SK-N-SH treated with all-trans-retinoic acid at 6 μM for 48 hours (cell line): ENCODE measurements at regions not wholly inside any gene's neighbourhood (a gene's known extent, or its start where the extent isn't known, plus 50 kb on each side); places are given as distances from the start of the nearest gene placed in this dataset.

Source experiments
- ATAC-seq: fragments of 200-7000 bp; cut with Tn5 transposase; 3 replicates; pipeline ENCODE4 v1.9.1; 2020; ENCODE audit warnings: mild to moderate bottlenecking, moderate library complexity
- ARNTL ChIP-seq: fragments of 450-650 bp; formaldehyde crosslinking; IDR thresholded peaks from 2 replicates; pipeline ENCODE4 v1.5.0; 2020; ENCODE audit warnings: low read depth, mild to moderate bottlenecking, moderate library complexity, borderline replicate concordance
- BACH2 ChIP-seq: fragments of 250-450 bp; sonication (Bioruptor Pico); IDR thresholded peaks from 2 replicates; pipeline ENCODE4 v1.9.0; 2021; ENCODE audit warnings: mild to moderate bottlenecking, borderline replicate concordance
- CSDC2 ChIP-seq: fragments of 250-450 bp; sonication (Bioruptor Pico); IDR thresholded peaks from 2 replicates; pipeline ENCODE4 v1.5.0; 2020; ENCODE audit warnings: mild to moderate bottlenecking, moderate library complexity
- CSRNP3 ChIP-seq: fragments of 250-450 bp; sonication (Bioruptor Pico); IDR thresholded peaks from 2 replicates; pipeline ENCODE4 v1.5.1; 2021; ENCODE audit warnings: mild to moderate bottlenecking, moderate library complexity
- ESRRG ChIP-seq: fragments of 250-450 bp; sonication (Bioruptor Pico); IDR thresholded peaks from 2 replicates; pipeline ENCODE4 v1.6.1; 2021; ENCODE audit warnings: mild to moderate bottlenecking
- GLIS3 ChIP-seq: fragments of 250-450 bp; sonication (Bioruptor Pico); IDR thresholded peaks from 2 replicates; pipeline ENCODE4 v1.5.0; 2020; ENCODE audit warnings: mild to moderate bottlenecking, moderate library complexity
- ISL1 ChIP-seq: fragments of 250-450 bp; sonication (Bioruptor Pico); IDR thresholded peaks from 2 replicates; pipeline ENCODE4 v2.1.2; 2022; ENCODE audit warnings: mild to moderate bottlenecking, moderate library complexity
- PPARA ChIP-seq: fragments of 250-450 bp; sonication (Bioruptor Pico); IDR thresholded peaks from 2 replicates; pipeline ENCODE4 v1.5.0; 2020; ENCODE audit warnings: mild to moderate bottlenecking, borderline replicate concordance
- RARB ChIP-seq: fragments of 250-450 bp; sonication (Bioruptor Pico); IDR thresholded peaks from 2 replicates; pipeline ENCODE4 v1.8.0; 2021; ENCODE audit warnings: mild to moderate bottlenecking, moderate library complexity
- TCF4 ChIP-seq: fragments of 250-450 bp; sonication (Bioruptor Pico); IDR thresholded peaks from 2 replicates; pipeline ENCODE4 v1.8.0; 2021; ENCODE audit warnings: mild to moderate bottlenecking, moderate library complexity, borderline replicate concordance
- TOX ChIP-seq: fragments of 250-450 bp; sonication (Bioruptor Pico); IDR thresholded peaks from 2 replicates; pipeline ENCODE4 v1.8.0; 2021; ENCODE audit warnings: mild to moderate bottlenecking, moderate library complexity, borderline replicate concordance
- TSHZ2 ChIP-seq: fragments of 250-450 bp; sonication (Bioruptor Pico); IDR thresholded peaks from 2 replicates; pipeline ENCODE4 v1.5.0; 2020; ENCODE audit warnings: mild to moderate bottlenecking, moderate library complexity
- ZC3H10 ChIP-seq: fragments of 250-450 bp; sonication (Bioruptor Pico); IDR thresholded peaks from 2 replicates; pipeline ENCODE4 v1.5.1; 2021; ENCODE audit warnings: mild to moderate bottlenecking, moderate library complexity
- ZFP3 ChIP-seq: fragments of 250-450 bp; sonication (Bioruptor Pico); IDR thresholded peaks from 2 replicates; pipeline ENCODE4 v1.5.0; 2020; ENCODE audit warnings: mild to moderate bottlenecking, moderate library complexity
- ZFP30 ChIP-seq: fragments of 450-650 bp; formaldehyde crosslinking; IDR thresholded peaks from 2 replicates; pipeline ENCODE4 v1.5.0; 2022; ENCODE audit warnings: mild to moderate bottlenecking, moderate library complexity
- ZNF565 ChIP-seq: fragments of 450-650 bp; formaldehyde crosslinking; conservative IDR thresholded peaks from 2 replicates; pipeline ENCODE4 v1.5.0; 2020; ENCODE audit warnings: low read depth, mild to moderate bottlenecking, moderate library complexity
- ZNF70 ChIP-seq: fragments of 450-650 bp; formaldehyde crosslinking; IDR thresholded peaks from 2 replicates; pipeline ENCODE4 v1.5.0; 2020; ENCODE audit warnings: mild to moderate bottlenecking, moderate library complexity
- ZNF8 ChIP-seq: fragments of 450-650 bp; formaldehyde crosslinking; IDR thresholded peaks from 2 replicates; pipeline ENCODE4 v1.5.0; 2020; ENCODE audit warnings: mild to moderate bottlenecking, moderate library complexity
- TF ChIP-seq, protein P1 (sequence below): fragments of 250-450 bp; sonication (Bioruptor Pico); IDR thresholded peaks from 2 replicates; pipeline ENCODE4 v1.8.0; 2021; ENCODE audit warnings: low read depth, mild to moderate bottlenecking, moderate library complexity, borderline replicate concordance
- TF ChIP-seq, protein P2 (sequence below): fragments of 250-450 bp; sonication (Bioruptor Pico); IDR thresholded peaks from 2 replicates; pipeline ENCODE4 v1.5.1; 2020; ENCODE audit warnings: low read depth, mild to moderate bottlenecking, moderate library complexity
- TF ChIP-seq, protein P3 (sequence below): fragments of 250-450 bp; sonication (Bioruptor Pico); IDR thresholded peaks from 2 replicates; pipeline ENCODE4 v1.8.0; 2020; ENCODE audit warnings: mild to moderate bottlenecking, moderate library complexity, borderline replicate concordance

DNA sequence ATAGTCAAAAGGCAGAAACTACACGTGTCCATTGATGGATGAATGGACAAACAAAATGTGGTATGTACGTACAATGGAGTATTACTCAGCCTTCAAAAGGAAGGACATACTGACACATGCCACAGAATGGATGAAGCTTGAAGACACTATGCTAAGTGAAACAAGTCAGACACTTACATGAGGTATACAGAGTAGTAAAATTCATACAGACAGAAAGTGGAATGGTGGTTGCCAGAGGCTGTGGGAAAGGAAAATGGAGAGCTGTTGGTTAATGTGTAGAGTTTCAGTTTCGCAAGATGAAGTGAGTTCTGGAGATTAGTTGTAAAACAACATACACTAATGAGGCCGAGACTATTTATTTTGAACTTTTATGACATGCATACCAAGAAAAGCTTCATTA is 67.4 kb upstream of the EPB41L3 start:
- ATAC-seq: no peak
- TF ChIP-seq ZNF565 (CRISPR knock-in tag): no peak
- TF ChIP-seq, protein P1, sequence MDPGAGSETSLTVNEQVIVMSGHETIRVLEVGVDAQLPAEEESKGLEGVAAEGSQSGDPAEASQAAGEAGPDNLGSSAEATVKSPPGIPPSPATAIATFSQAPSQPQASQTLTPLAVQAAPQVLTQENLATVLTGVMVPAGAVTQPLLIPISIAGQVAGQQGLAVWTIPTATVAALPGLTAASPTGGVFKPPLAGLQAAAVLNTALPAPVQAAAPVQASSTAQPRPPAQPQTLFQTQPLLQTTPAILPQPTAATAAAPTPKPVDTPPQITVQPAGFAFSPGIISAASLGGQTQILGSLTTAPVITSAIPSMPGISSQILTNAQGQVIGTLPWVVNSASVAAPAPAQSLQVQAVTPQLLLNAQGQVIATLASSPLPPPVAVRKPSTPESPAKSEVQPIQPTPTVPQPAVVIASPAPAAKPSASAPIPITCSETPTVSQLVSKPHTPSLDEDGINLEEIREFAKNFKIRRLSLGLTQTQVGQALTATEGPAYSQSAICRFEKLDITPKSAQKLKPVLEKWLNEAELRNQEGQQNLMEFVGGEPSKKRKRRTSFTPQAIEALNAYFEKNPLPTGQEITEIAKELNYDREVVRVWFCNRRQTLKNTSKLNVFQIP: no peak
- TF ChIP-seq BACH2 (CRISPR knock-in tag): no peak
- TF ChIP-seq, protein P2, sequence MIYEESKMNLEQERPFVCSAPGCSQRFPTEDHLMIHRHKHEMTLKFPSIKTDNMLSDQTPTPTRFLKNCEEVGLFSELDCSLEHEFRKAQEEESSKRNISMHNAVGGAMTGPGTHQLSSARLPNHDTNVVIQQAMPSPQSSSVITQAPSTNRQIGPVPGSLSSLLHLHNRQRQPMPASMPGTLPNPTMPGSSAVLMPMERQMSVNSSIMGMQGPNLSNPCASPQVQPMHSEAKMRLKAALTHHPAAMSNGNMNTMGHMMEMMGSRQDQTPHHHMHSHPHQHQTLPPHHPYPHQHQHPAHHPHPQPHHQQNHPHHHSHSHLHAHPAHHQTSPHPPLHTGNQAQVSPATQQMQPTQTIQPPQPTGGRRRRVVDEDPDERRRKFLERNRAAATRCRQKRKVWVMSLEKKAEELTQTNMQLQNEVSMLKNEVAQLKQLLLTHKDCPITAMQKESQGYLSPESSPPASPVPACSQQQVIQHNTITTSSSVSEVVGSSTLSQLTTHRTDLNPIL (CRISPR knock-in tag): no peak
- no peak for TF ChIP-seq ZC3H10 (CRISPR knock-in tag)
- TF ChIP-seq RARB (CRISPR knock-in tag): no peak
- TF ChIP-seq, protein P3, sequence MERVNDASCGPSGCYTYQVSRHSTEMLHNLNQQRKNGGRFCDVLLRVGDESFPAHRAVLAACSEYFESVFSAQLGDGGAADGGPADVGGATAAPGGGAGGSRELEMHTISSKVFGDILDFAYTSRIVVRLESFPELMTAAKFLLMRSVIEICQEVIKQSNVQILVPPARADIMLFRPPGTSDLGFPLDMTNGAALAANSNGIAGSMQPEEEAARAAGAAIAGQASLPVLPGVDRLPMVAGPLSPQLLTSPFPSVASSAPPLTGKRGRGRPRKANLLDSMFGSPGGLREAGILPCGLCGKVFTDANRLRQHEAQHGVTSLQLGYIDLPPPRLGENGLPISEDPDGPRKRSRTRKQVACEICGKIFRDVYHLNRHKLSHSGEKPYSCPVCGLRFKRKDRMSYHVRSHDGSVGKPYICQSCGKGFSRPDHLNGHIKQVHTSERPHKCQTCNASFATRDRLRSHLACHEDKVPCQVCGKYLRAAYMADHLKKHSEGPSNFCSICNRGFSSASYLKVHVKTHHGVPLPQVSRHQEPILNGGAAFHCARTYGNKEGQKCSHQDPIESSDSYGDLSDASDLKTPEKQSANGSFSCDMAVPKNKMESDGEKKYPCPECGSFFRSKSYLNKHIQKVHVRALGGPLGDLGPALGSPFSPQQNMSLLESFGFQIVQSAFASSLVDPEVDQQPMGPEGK: no peak
- TF ChIP-seq ESRRG (CRISPR knock-in tag): no peak
- TF ChIP-seq ZFP30: no peak
- no peak for TF ChIP-seq GLIS3
- no peak for TF ChIP-seq ISL1 (CRISPR knock-in tag)
- TF ChIP-seq PPARA: no peak
- no peak for TF ChIP-seq ZNF70 (CRISPR knock-in tag)
- TF ChIP-seq ARNTL (CRISPR knock-in tag): no peak
- no peak for TF ChIP-seq ZFP3 (CRISPR knock-in tag)
- TF ChIP-seq TOX (CRISPR knock-in tag): no peak
- TF ChIP-seq TSHZ2: no peak
- TF ChIP-seq CSRNP3 (CRISPR knock-in tag): no peak
- no peak for TF ChIP-seq ZNF8 (CRISPR knock-in tag)
- no peak for TF ChIP-seq CSDC2

GRCh38 chr18:5608846-5609245 is 65.0 kb upstream of the EPB41L3 start:
- ATAC-seq: no peak
- TF ChIP-seq ZFP3 (CRISPR knock-in tag) (no peak), ESRRG (CRISPR knock-in tag) (no peak), BACH2 (CRISPR knock-in tag) (no peak), ZFP30 (no peak), TCF4 (CRISPR knock-in tag) (no peak), ZC3H10 (CRISPR knock-in tag) (no peak), ZNF565 (CRISPR knock-in tag) (no peak), TOX (CRISPR knock-in tag) (no peak), GLIS3 (no peak), TSHZ2 (no peak), ZNF70 (CRISPR knock-in tag) (no peak), PPARA (no peak)
- TF ChIP-seq, protein P1: no peak
